ENCODE measurements at regions not wholly inside any gene's neighbourhood (a gene's known extent, or its start where the extent isn't known, plus 50 kb on each side); places are given as distances from the start of the nearest gene placed in this dataset.

DNA sequence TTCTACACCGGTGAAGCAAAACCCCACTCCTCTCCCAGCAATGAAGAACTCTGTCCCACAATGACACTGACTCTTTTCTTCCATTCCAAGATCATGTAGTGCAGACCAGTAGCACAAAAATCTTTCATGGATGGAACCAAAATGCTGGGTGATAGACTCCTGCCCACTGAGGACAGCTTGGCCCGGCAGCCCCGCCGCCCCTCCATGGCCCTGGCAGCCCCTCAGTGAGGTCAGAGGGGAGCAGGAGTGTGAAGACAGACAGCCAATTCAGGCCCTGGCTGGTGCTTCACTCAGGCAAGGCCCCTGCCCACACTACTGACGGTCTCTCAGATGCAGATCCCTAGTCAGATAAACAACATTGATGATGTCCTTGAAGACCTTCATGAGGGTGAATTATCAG is 131.9 kb upstream of the SYNDIG1 start:
- TF ChIP-seq POLR2AphosphoS5 (IDR thresholded peaks at IDR 0.05) (no peak), POLR2A (IDR thresholded peaks at IDR 0.05) (no peak), EP300 (IDR thresholded peaks at IDR 0.05) (no peak)
- TF ChIP-seq, protein P1, sequence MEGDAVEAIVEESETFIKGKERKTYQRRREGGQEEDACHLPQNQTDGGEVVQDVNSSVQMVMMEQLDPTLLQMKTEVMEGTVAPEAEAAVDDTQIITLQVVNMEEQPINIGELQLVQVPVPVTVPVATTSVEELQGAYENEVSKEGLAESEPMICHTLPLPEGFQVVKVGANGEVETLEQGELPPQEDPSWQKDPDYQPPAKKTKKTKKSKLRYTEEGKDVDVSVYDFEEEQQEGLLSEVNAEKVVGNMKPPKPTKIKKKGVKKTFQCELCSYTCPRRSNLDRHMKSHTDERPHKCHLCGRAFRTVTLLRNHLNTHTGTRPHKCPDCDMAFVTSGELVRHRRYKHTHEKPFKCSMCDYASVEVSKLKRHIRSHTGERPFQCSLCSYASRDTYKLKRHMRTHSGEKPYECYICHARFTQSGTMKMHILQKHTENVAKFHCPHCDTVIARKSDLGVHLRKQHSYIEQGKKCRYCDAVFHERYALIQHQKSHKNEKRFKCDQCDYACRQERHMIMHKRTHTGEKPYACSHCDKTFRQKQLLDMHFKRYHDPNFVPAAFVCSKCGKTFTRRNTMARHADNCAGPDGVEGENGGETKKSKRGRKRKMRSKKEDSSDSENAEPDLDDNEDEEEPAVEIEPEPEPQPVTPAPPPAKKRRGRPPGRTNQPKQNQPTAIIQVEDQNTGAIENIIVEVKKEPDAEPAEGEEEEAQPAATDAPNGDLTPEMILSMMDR (IDR thresholded peaks at IDR 0.05), result no peak
- Histone ChIP-seq H3K27me3 (no peaks in the 10 kb centered on the region), H3K9me3 (no peaks in the 10 kb centered on the region), H3K4me3 (no peak overlapping the region), H3K4me1 (no peaks in the 10 kb centered on the region), H3K36me3 (no peaks in the 10 kb centered on the region), H3K27ac (no peak overlapping the region)
- WGBS, 2 donors, result 75 to 91% methylated on average over 5 of the region's 5 CpGs
- peak in 1 of 2 donors; percentile 28 for ATAC-seq (ENCODE audit: low FRiP score in 2 of 2)
- peak in 1 of 2 donors; percentile 62 for DNase-seq

DNA sequence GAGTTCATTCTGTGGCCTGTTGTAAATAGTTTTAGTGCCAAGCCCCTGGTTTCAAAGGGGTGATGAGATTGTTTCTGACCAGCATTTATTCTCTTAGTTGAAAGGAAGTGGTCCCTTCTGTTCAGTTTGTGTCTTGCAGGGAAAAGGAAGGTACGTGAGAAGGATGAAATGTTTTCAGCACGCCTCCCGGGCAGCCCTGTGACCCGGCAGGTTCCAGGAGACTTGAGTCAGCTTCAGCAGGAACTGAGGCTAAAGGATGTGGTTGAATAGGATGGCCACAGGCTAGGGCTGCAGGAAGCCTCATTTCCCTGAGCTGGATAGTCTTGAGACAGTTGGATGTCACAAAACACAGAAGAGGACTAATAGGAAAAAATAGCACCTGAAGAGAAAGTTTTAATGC is 132.4 kb upstream of the SYNDIG1 start:
- TF ChIP-seq POLR2A (IDR thresholded peaks at IDR 0.05) (no peak), POLR2AphosphoS5 (IDR thresholded peaks at IDR 0.05) (no peak), EP300 (IDR thresholded peaks at IDR 0.05) (no peak)
- TF ChIP-seq, protein P1 (IDR thresholded peaks at IDR 0.05), result no peak
- 33 to 44% methylated on average over 4 of the region's 4 CpGs for WGBS, 2 donors
- H3K27ac ChIP-seq, result no peak overlapping the region
- H3K9me3 ChIP-seq, result no peaks in the 10 kb centered on the region
- H3K4me1 ChIP-seq, result no peaks in the 10 kb centered on the region
- no peak overlapping the region for H3K4me3 ChIP-seq
- ATAC-seq (ENCODE audit: low FRiP score in 2 of 2), result no peak
- no peaks in the 10 kb centered on the region for H3K36me3 ChIP-seq
- no peak for DNase-seq
- H3K27me3 ChIP-seq, result no peaks in the 10 kb centered on the region

DNA sequence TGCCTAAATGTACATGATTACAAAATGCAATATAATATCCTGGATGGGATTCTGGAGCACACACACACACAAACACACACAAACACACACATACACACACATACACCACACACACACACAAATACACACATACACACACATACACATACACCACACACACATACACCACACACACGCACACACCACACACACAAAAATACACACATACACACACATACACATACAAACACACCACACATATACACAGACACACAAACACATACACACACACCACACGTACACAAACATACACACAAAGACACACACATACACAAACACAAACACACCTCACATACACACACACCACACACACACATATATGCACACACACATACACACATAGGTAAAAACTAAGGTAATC is 134.6 kb upstream of the SYNDIG1 start:
- DNase-seq (no peak), ATAC-seq (ENCODE audit: low FRiP score in 2 of 2) (no peak)
- no peaks in the 10 kb centered on the region for H3K36me3 ChIP-seq
- no peak overlapping the region for H3K27ac ChIP-seq
- H3K4me1 ChIP-seq, result no peaks in the 10 kb centered on the region
- H3K4me3 ChIP-seq, result no peak overlapping the region
- no peaks in the 10 kb centered on the region for H3K9me3 ChIP-seq
- TF ChIP-seq, protein P1 (IDR thresholded peaks at IDR 0.05), result no peak
- no peak for TF ChIP-seq EP300 (IDR thresholded peaks at IDR 0.05)
- no peak for TF ChIP-seq POLR2A (IDR thresholded peaks at IDR 0.05)
- TF ChIP-seq POLR2AphosphoS5 (IDR thresholded peaks at IDR 0.05), result no peak
- no peaks in the 10 kb centered on the region for H3K27me3 ChIP-seq
- 81% methylated on average over 2 of the region's 2 CpGs for WGBS, 2 donors

DNA sequence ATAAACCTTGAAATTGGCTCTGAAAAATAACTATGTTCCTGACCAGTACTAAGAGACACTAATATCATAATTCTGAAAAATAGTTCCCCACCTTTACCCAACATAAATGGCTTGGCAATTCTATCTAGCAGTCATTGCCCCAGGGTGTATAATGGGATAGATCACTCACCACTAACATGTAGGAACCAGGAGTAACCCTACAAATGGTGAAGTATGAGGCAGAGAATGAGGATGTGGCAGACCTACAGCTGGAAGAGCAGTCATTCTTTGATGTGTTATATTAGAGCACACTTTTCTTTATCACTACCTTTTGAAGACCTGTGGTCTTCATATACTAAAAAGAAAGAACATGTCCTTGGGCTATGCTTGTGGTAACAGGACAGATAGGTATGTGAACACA is 136.5 kb upstream of the SYNDIG1 start:
- Histone ChIP-seq H3K27me3 (no peaks in the 10 kb centered on the region), H3K27ac (no peak overlapping the region), H3K9me3 (no peaks in the 10 kb centered on the region), H3K4me1 (no peaks in the 10 kb centered on the region), H3K4me3 (no peak overlapping the region), H3K36me3 (no peaks in the 10 kb centered on the region)
- TF ChIP-seq POLR2A (IDR thresholded peaks at IDR 0.05), result no peak
- TF ChIP-seq, protein P1 (IDR thresholded peaks at IDR 0.05), result no peak
- TF ChIP-seq EP300 (IDR thresholded peaks at IDR 0.05), result no peak
- TF ChIP-seq POLR2AphosphoS5 (IDR thresholded peaks at IDR 0.05), result no peak
- no peak for DNase-seq
- ATAC-seq (ENCODE audit: low FRiP score in 2 of 2), result no peak

DNA sequence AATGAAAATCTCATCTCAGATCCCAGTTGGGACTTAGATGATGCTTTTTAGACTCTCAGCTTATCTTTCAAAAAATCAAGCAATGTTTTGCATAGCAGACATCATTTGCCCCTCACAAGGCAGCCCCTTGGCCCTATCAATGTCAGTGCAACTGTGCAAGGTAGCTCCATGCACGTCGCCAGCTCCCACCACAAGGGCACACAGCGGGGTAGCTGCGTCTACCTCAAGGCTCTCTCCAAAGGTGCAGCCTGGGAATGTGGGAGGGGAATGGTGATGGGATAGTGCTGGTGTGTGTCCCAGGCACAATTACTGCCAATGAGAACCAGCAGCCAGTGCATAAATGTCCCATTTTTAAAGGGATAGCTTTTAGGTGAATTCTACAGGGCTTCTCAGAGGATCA is 137.5 kb upstream of the SYNDIG1 start:
- Histone ChIP-seq H3K4me1 (no peaks in the 10 kb centered on the region), H3K4me3 (no peak overlapping the region), H3K36me3 (no peaks in the 10 kb centered on the region), H3K27me3 (no peaks in the 10 kb centered on the region), H3K9me3 (no peaks in the 10 kb centered on the region), H3K27ac (no peak overlapping the region)
- no peak for TF ChIP-seq POLR2A (IDR thresholded peaks at IDR 0.05)
- no peak for TF ChIP-seq EP300 (IDR thresholded peaks at IDR 0.05)
- TF ChIP-seq, protein P1 (IDR thresholded peaks at IDR 0.05), result no peak
- TF ChIP-seq POLR2AphosphoS5 (IDR thresholded peaks at IDR 0.05), result no peak
- DNase-seq (no peak), ATAC-seq (ENCODE audit: low FRiP score in 2 of 2) (no peak)
- 89 to 94% methylated on average over 2 to 4 of the region's 4 CpGs for WGBS, 2 donors

All from upper lobe of left lung (tissue), 6 donors.